ENCODE measurements at regions not wholly inside any gene's neighbourhood (a gene's known extent, or its start where the extent isn't known, plus 50 kb on each side); places are given as distances from the start of the nearest gene placed in this dataset.

GRCh38 chr5:24103451-24104023 lies 541.2 kb downstream of the CDH10 start:
- Histone ChIP-seq H3K27me3 (ENCODE audit: control insufficient read depth, extremely low read depth, insufficient read depth, low read length) (no peaks in the 10 kb centered on the region), H3K9me3 (ENCODE audit: control insufficient read depth, low read depth, low read length) (no peaks in the 10 kb centered on the region), H3K79me2 (ENCODE audit: control insufficient read depth, insufficient read depth, low read length) (no peaks in the 10 kb centered on the region), H2AFZ (ENCODE audit: control insufficient read depth, low read length) (no peak overlapping the region), H3K9ac (ENCODE audit: control insufficient read depth, extremely low read depth, insufficient read depth, low read length) (no peak overlapping the region), H3K27ac (ENCODE audit: control insufficient read depth, insufficient read depth, low read length) (no peak overlapping the region), H3K36me3 (ENCODE audit: control insufficient read depth in 2 of 2, extremely low read depth in 1 of 2, insufficient read depth in 2 of 2, low read length in 2 of 2) (no peaks in the 10 kb centered on the region), H3K9me1 (ENCODE audit: control insufficient read depth, extremely low read depth, insufficient read depth, low read length) (no peaks in the 10 kb centered on the region), H3K4me2 (ENCODE audit: control insufficient read depth, extremely low read depth, insufficient read depth, low read depth, low read length) (no peak overlapping the region), H4K20me1 (ENCODE audit: control insufficient read depth, extremely low read depth, insufficient read depth, low read length) (no peaks in the 10 kb centered on the region), H3K4me1 (ENCODE audit: control insufficient read depth, extremely low read depth, insufficient read depth, low read length) (no peaks in the 10 kb centered on the region), H3K4me3 (ENCODE audit: control insufficient read depth in 2 of 3, extremely low read depth in 1 of 3, insufficient read depth in 2 of 3, low read depth in 1 of 3, low read length in 3 of 3) (no peak overlapping the region)
- TF ChIP-seq EZH2 (IDR thresholded peaks at IDR 0.05; ENCODE audit: low read length) (no peak), CTCF (optimal IDR thresholded peaks at IDR 0.05 in 1 of 3, IDR thresholded peaks at IDR 0.05 in 1 of 3, conservative IDR thresholded peaks at IDR 0.05 in 1 of 3; ENCODE audit: extremely low read depth in 1 of 3, insufficient read depth in 2 of 3, low read length in 3 of 3) (no peak)
- dilution Hi-C loops (cut with MboI; ENCODE audit: extremely low pct_ligation_motif_present, low sequenced_read_pairs), result no loop called here
- FAIRE-seq (no peak), DNase-seq (ENCODE audit: low read depth, low spot score) (no peak)

DNA sequence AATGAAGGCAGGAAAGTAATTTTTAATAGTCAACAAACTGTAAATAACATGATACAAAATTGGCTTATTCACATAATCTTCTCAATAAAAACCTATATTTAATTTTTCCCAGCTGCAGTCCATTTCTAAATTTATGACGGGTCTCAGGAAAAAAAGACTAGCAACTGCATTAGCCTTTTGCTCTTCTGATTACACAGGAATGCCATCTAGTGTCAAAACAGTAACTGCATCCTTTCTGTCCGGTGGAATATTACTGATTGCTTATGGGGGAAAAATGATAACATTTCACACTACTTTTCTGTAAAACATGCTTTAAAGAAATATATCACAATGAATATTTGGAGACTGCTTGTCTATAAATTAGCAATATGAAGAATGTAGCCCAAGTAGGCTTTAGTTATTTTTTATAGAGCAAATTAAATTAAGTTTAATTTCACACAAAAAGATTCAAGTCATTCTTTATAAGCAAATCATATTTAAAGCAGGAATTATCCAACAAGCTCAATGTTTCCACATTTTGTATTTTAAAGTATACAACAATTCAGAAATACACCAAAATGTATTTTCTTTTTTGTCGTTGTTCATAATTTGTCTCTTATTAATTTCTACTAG lies 534.7 kb downstream of the CDH10 start:
- Histone ChIP-seq H3K27ac (ENCODE audit: control insufficient read depth, insufficient read depth, low read length) (no peak overlapping the region), H4K20me1 (ENCODE audit: control insufficient read depth, extremely low read depth, insufficient read depth, low read length) (no peaks in the 10 kb centered on the region), H2AFZ (ENCODE audit: control insufficient read depth, low read length) (no peak overlapping the region), H3K4me2 (ENCODE audit: control insufficient read depth, extremely low read depth, insufficient read depth, low read depth, low read length) (no peak overlapping the region), H3K36me3 (ENCODE audit: control insufficient read depth in 2 of 2, extremely low read depth in 1 of 2, insufficient read depth in 2 of 2, low read length in 2 of 2) (no peaks in the 10 kb centered on the region), H3K27me3 (ENCODE audit: control insufficient read depth, extremely low read depth, insufficient read depth, low read length) (no peaks in the 10 kb centered on the region), H3K4me3 (ENCODE audit: control insufficient read depth in 2 of 3, extremely low read depth in 1 of 3, insufficient read depth in 2 of 3, low read depth in 1 of 3, low read length in 3 of 3) (no peak overlapping the region), H3K9me3 (ENCODE audit: control insufficient read depth, low read depth, low read length) (no peaks in the 10 kb centered on the region), H3K9me1 (ENCODE audit: control insufficient read depth, extremely low read depth, insufficient read depth, low read length) (no peaks in the 10 kb centered on the region), H3K9ac (ENCODE audit: control insufficient read depth, extremely low read depth, insufficient read depth, low read length) (no peak overlapping the region), H3K79me2 (ENCODE audit: control insufficient read depth, insufficient read depth, low read length) (no peaks in the 10 kb centered on the region), H3K4me1 (ENCODE audit: control insufficient read depth, extremely low read depth, insufficient read depth, low read length) (no peaks in the 10 kb centered on the region)
- DNase-seq (ENCODE audit: low read depth, low spot score) (no peak), FAIRE-seq (no peak)
- dilution Hi-C loops (cut with MboI; ENCODE audit: extremely low pct_ligation_motif_present, low sequenced_read_pairs), result no loop called here
- TF ChIP-seq CTCF (optimal IDR thresholded peaks at IDR 0.05 in 1 of 3, IDR thresholded peaks at IDR 0.05 in 1 of 3, conservative IDR thresholded peaks at IDR 0.05 in 1 of 3; ENCODE audit: extremely low read depth in 1 of 3, insufficient read depth in 2 of 3, low read length in 3 of 3) (peak in 2 of 3 experiments; percentile 25 to 44), EZH2 (IDR thresholded peaks at IDR 0.05; ENCODE audit: low read length) (no peak)
